Effector CD4-positive, alpha-beta T cell (primary cell): ENCODE measurements at regions not wholly inside any gene's neighbourhood (a gene's known extent, or its start where the extent isn't known, plus 50 kb on each side); places are given as distances from the start of the nearest gene placed in this dataset.
"Not testable (repeated sequence)": the region's sequence is repeated elsewhere in the genome, so short reads cannot be mapped to it uniquely, and the experiment has no call there.

Experiments
- DNase-seq: peaks from one replicate; pipeline ENCODE4 v3.0.0-alpha.2; 2020

DNA sequence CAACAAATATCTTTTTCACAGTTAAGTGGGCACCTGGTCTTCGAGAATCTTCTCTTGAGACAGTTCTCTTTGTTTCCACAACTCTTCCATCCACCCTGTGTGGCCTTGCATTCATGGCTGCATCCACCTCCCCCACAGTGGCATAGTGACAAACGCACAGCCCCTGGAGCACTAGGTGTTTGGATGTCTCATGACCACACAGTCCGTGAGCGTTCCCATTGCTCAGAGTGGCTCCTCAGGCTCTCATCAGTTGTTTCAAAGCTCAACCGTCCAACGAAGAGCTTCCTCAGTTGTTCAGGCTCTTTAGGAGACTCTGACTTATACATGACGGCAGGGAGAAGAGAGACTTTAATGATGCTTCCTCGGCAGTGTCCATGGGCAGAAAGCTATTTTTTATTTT, 191.6 kb downstream of the CDRT15L2 start:
- no peak for DNase-seq

DNA sequence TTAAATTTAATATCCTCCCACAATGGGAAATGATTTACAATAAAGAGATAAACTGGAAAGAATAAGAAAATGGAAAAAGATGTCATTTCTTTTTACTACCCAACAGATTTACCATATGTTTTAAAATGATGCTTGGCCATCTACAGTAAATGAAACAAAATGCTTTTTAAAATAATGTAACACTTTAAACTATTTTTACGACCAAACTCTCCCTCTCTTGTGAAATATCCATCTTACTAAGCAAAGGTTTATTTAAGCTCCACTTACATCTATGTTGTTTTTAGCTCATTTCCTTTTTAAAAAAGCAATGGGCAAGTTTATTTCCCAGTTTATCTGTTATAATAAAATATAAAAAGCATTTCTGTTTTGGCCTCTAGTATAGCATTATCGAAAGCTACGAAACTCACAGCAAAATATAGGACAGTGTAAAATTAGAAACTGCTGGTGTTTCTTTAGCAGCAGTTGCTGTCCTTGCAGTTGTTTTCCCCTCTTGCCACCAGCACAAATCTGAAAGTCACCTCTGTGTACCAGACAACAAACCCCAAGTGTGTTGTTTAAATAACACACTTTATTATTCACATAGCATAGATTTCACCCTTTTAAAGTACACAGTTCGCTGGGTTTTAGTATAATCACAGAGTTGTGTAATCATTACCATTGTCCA, 195.1 kb downstream of the CDRT15L2 start:
- DNase-seq, result no peak

DNA sequence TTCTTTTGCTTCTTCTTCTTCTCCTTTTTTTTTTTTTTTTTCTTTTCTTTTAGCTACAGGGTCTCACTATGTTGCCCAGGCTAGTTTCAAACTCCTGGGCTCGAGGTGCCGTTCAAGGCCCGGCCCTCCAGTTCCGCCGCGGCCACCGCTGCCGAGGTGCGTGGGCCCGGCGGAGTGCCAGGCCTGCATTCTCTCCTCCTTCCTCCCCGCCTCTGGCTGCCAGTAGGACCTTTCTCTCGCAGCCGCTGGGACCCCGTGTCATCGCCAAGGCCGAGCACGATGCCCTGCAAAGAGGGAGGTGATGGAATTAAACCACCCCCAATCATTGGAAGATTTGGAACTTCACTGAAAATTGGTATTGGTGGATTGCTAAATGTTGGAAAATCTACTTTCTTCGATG, 195.8 kb downstream of the CDRT15L2 start:
- DNase-seq, result no peak

DNA sequence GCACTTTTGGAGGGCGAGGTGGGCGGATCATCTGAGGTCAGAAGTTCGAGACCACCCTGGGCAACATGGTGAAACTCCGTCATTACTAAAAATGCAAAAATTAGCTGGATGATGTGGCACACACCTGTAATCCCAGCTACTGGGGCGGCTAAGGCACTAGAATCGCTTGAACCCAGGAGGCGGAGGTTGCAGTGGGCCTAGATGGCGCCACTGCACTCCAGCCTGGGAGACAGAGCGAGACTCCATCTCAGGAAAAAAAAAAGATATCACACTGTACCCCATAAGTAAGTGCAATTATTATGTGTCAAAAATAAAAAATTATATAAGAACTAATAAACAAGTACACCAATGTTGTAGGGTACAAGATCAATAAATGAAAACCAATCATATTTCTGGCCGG, 200.0 kb downstream of the CDRT15L2 start:
- no peak for DNase-seq

DNA sequence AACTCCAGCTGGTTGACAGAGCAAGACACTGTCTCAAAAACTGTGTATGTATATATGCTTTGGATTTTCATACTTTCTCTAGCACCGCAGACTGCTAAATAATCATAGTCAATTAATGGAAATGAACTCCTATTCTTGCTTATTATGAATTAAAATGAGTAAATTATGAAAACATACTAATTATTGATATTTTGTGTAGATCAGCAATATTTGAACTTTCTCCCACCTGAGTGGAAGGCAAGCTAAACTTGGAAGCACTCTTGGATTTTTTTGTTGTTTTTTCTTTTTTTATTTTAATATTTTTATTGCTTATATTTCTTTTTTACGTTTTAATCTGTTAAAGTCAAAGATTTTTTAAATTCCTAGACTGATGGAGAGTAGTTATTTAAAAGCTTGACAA, 201.7 kb downstream of the CDRT15L2 start:
- no peak for DNase-seq

DNA sequence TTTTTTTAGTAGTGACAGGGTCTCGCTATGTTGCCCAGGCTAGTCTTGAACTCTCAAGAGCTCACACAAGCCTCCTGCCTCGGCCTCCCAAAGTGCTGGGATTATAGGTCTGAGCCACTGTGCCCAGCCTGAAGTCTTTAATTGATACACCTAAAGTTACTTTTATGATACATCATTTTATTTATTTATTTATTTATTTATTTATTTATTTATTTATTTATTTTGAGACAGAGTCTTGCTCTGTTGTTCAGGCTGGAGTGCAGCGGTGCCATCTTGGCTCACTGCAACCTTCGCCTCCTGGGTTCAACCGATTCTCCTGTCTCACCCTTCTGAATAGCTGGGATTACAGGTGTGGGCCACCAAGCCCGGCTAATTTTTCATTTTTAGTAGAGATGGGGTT, 202.3 kb downstream of the CDRT15L2 start:
- DNase-seq, result not testable (repeated sequence)

DNA sequence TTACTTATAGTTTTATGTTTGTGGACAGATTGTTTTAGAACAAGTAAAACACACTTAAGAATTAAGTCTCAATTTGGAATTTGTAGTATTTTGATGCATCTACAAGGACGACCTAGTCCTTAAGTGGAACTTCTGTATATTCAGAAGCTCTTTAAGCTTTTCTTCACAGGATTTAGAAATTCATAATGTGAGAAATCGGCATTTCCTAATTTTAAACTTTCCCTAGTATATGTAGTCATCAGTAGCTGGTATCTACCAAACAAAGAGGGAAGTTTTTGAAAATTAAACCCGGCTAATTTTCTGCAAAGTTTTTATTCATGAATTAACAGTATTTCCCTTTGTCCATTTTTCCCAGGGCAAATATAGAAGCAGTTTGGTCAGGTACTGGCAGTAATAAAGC, 203.6 kb downstream of the CDRT15L2 start:
- DNase-seq, result no peak

DNA sequence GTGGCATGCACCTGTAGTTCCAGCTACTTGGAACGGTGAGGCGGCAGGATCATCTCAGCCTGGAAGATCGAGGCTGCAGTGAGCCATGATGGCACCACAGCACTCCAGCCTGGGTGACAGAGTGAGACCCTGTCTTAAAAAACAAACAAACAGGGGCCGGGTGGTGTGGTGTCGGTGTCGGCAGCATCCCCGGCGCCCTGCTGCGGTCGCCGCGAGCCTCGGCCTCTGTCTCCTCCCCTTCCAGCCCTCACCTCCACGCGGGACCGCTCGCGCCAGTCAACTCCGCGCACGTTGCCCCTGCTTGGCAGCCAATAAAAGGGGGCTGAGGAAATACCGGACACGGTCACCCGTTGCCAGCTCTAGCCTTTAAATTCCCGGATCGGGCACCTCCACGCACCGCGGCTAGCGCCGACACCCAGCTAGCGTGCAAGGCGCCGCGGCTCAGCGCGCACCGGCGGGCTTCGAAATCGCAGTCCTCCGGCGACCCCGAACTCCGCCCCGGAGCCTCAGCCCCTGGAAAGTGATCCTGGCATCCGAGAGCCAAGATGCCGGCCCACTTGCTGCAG, 204.7 kb downstream of the CDRT15L2 start:
- no peak for DNase-seq

DNA sequence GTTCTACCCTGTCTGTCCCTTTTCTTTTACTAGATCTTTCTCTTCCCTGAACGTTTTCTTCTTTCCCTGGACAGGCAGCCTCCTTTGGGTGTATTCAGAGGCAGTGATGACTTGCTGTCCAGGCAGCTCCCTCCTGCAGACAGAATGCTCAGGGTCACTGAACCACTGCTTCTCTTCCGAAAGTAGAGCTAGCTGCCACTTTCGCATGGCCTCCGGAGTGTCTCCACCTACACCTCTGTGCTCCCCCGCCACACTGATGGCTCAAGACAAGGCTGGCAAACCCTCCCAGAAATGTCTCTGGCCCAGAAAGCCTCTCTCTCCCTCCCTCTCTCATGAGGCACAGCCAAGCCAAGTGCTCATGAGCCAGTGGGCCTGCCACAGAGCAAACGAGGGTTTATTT, 207.8 kb downstream of the CDRT15L2 start:
- DNase-seq, result no peak

DNA sequence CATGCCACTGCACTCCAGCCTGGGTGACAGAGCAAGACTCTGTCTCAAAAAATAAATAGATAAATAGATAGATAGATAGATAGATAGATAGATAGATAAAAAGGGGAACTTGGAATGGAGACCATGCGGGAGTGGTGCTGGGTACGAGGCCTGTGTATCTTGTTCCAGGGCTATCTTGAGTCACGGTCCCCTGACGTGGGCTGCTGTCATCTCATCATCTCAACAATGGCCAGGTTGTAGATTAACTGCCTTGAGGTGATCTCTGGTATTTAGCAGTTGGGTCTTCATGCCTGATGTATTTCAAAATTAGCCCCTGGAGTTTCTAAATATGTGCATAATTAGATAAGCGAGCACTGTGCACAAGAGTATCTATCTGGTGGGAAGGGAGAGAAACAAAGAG, 212.1 kb downstream of the CDRT15L2 start:
- no peak for DNase-seq

DNA sequence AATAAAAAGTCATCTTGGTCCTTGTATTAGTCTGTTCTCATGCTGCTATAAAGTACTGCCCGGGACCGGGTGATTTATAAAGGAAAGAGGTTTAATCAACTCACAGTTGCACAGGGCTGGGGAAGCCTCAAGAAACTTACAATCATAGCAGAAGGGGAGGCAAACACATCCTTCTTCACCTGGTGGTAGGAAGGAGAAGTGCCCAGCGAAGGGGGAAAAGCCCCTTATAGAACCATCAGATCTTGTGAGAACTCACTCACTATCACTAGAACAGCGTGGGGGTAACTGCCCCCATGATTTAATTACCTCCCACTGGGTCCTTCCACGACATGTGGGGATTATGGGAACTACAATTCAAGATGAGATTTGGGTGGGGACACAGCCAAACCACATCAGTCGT, 215.0 kb downstream of the CDRT15L2 start:
- not testable (repeated sequence) for DNase-seq

DNA sequence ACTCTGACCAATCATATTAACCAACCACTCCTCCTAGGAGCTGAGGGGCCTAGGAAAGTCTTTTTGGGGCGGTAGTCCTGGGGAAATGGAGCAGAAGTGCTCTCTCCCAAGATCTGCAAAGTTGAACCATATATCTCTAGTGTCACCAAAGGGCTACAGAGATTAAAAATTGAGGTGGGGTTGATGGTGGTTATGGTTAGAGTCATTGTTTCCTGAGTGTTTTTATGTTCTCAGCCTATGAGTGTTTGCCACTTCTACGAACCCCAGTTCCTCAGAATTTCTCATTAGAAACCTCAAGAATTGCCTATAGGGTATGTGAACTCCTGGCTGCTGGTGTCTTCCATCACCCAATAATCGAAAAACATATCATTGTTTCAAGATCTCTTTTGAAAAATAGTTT, 217.8 kb downstream of the CDRT15L2 start:
- no peak for DNase-seq

DNA sequence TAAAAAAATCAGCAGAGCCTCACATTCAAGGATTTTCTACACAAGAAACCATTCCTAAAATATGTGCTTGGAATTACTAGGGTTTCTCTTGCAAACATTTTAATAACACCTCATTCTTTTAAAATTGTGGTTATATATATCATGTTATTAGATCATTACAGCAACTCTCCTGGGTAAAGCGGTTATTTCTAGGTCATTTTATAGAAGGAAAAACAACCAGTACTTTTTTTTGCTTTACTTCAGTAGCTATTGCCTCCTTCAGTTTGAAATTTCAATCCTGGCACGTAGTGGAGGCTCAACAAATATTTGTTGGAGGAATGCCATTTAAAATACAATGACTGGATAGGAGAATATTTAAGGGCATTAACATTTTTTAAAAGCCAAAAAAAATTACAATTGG, 220.6 kb downstream of the CDRT15L2 start:
- DNase-seq, result no peak

DNA sequence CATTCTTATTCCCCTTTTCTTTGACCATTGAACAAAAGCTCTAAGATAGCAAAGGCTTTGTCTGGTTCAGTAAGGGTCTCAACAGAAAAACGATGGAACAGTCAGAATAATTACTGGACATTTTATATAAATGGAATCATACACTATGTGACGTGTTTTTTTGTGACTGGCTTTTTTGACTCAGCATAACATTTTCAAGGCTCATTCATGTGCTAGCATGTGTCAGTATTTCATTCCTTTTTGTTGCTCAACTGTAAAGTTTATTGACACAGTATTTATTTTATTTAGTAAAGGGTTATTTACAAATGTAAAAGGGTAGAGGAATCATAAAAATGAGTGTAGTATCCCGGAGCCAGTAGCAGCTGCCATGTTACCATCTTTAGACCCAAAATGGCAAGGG, 226.2 kb downstream of the CDRT15L2 start:
- no peak for DNase-seq

DNA sequence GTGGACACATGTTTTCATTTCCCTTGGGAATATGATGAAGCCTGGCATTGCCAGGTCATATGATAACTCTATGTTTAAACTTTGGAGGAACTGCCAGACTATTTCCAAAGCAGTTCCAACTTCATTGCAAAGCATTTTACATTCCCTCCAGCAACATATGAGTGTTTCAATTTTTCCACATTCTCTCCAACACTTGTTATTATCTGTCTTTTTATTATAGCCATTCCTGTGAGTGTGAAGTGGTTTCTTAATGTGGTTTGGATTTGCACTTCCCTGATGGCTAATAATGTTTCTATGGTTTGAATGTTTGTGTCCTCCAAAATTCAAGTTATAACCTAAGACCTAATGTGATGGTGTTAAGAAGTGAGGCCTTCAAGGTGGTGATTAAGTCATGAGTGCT, 228.0 kb downstream of the CDRT15L2 start:
- not testable (repeated sequence) for DNase-seq

DNA sequence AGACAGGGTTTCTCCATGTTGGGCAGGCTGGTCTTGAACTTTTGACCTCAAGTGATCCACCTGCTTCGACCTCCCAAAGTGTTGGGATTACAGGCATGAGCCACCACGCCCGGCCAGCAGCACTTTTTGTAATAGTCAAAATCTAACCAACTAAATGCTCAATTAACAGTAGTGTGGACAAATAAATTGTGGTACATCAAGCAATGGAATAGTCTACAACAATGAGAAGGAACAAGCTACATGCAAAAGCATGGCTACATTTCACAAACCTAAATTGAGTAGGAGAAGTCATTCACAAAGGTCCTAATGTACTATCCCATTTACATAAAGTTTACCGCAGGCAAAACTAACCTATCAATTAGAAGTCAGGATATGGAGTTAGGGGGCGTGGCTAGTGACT, 227.4 kb downstream of the USP22 start:
- DNase-seq, result not testable (repeated sequence)

DNA sequence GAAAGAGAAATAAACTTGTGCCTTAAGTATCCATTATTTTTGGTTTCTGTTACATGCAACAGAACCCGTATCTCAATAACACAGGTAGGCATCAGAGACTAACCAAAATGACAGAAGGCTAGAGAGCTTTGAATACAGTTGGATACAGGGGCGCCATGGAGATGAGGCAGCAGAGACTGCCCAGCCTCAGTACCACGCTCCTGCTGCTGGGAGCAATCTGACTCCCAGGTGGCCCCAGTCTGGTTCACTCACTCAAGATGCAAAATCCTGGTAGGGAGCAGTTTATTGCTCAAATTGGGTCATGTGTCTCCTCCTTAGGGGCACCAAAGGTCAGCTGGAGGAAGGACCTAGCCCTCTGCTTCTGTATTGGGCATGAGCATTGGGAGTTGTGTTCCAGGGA, 218.9 kb downstream of the USP22 start:
- no peak for DNase-seq

DNA sequence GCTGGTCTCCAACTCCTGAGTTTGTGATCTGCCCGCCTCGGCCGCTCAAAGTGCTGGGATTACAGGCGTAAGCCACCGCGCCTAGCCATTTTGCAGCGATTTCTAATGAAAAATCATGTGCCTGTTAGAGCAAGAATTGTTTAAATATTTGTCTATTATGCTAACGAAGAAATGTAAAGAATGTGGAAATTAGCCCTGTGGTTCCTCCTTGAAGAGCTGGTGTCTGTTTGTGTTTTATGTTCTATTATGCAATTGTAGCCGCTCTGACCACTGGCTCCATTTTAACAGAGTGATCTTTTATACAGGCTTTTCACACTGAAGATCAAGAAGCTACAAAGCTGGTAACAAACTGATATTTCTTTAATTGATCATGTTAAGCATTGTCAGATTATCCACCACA, 217.3 kb downstream of the USP22 start:
- DNase-seq, result no peak

DNA sequence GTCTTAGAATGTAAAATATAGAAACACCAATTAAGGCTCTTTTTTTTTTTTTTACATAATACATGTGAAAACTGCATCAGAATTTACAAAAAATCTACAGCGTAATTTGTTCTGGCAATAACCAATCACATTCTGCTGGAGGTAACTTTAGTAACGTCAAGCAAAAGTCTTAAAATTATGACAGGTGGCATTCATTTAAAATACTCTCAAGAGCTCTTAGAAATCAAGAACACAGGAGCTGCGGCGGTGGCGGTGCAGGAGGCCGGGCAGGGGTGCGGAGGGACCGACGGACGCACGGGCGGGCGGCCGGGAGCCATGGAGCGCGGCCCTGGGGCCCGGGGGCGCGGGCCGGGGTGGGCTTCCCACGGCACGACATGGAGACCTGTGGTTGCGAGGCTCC, 202.4 kb downstream of the USP22 start:
- not testable (repeated sequence) for DNase-seq

DNA sequence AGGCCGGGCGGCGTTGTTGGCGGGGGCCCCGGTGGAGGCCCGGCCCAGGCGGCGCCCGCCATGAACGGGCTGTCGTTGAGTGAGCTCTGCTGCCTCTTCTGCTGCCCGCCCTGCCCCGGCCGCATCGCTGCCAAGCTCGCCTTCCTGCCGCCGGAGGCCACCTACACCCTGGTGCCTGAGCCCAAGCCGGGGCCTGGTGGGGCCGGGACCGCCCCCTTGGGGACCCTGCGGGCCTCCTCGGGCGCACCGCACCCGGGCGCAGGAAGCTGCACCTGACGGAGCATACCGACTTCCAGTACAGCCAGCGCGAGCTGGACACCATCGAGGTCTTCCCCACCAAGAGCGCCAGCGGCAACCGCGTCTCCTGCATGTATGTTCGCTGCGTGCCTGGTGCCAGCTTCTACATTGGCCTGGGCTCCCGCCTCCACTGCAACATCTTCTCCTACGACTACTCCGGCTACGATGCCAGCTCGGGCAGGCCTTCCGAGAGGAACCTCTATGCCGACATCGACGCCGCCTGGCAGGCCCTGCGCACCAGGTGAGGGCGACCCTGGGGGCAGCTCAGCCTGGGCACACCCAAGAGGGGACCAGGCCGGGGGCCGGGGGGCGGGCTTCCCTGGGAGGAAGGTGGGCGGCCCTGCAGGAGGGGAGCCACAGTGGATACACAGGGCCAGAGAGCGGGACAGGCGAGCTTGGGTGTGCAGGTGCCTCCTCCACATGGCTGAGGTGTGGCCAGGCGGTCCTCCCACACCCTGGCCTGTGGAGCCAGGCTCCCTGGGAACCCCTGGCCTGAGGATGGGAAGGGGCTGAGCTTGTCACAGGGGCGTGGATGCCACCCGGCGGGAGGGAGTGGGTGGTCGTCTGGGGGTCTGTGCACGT, 201.6 kb downstream of the USP22 start:
- not testable (repeated sequence) for DNase-seq

DNA sequence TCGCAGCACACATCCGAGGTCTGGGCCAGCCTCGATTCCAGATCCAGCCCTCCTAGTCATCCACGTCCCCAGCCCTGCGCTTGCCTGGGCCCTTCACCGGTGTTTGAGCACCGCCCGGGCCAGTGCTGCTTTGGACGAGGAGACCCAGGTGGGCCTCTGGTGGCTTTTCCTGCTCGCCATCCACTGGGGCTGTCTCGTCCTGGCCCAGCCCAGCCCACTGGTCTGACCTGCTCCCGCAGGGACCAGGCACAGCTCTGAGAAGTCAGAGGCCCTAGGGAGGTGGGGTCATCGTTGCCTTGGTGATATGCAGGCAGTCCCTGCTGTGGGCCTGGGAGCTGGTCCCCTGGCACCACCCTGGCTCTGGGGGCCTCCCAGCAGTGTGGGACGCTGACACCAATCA, 200.8 kb downstream of the USP22 start:
- DNase-seq, result not testable (repeated sequence)

DNA sequence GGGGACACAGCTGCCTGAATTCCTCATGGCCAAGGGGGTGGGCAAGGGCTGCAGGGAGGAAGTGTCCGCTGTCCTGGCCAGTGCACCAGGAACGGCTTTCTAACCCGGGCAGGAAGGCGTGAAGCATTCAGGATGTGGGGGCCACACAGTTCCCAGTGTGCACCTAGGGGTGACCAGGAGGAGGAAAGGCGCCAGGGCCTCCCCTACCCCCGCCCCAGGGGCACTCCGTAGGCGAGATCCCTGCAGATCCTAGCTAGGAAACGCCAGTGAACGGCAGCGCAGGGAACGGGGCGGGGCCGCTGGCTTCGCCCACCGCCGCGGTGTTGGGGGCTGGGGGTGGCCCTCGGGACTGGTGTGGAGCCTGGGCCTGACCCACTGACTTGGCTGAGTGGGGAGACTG, 199.6 kb downstream of the USP22 start:
- not testable (repeated sequence) for DNase-seq

DNA sequence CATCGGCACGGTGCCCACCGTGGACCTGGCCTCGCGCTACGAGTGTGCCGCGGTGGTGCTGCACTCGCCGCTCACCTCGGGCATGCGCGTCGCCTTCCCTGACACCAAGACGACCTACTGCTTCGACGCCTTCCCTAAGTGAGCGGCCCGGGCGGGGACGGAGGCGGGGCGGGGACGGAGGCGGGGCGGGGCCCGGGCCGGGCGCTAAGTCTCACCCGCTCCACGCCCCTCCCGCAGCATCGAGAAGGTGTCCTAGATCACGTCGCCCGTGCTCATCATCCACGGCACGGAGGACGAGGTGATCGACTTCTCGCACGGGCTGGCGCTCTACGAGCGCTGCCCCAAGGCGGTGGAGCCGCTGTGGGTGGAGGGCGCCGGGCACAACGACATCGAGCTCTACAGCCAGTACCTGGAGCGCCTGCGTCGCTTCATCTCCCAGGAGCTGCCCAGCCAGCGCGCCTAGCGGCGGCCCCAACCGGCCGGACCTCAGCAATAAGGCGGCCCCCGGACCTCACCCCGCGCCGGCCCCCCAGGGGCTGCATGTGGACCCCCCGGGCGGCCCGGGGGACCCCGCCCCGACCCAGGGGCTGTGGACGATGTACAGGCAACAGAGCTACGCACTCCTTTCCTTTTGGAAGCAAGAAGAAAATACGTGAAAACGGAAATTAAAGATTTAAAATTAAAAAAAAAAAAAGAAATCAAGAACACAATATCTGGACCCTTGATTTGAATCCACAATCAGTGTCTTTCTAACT, 198.8 kb downstream of the USP22 start:
- DNase-seq, result not testable (repeated sequence)
